GM19324 (cell line): ENCODE measurements at regions not wholly inside any gene's neighbourhood (a gene's known extent, or its start where the extent isn't known, plus 50 kb on each side); places are given as distances from the start of the nearest gene placed in this dataset.
A peak's percentile ranks its signal among the peaks of the same experiment; 100 is the strongest.

Source experiments
- ATAC-seq: cut with Tn5 transposase; IDR thresholded peaks from one replicate; pipeline ENCODE4 v1.9.1; 2021; ENCODE audit warnings: mild to moderate bottlenecking, moderate library complexity; ENCODE audit not compliant: unreplicated experiment, low FRiP score

DNA sequence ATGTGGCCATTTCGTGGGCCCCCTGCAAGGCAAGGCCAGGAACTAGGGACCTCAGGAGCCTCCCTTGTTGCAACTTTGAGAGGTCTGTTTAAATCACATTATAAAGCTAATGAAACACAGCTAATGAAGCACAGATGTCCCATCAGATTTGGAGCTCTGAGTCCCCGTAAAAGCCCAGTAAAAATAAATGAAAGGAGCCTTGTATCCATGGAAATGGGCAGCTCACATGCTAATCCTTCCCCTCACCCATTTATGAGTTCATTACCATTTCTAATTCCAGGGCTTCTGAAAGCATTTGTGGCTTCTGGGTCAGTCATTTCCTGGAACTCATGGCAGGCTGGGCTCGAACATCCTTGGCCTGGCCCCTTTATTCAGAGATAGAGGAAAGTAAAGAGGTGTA is 274.8 kb downstream of the SS18 start:
- ATAC-seq: no peak

DNA sequence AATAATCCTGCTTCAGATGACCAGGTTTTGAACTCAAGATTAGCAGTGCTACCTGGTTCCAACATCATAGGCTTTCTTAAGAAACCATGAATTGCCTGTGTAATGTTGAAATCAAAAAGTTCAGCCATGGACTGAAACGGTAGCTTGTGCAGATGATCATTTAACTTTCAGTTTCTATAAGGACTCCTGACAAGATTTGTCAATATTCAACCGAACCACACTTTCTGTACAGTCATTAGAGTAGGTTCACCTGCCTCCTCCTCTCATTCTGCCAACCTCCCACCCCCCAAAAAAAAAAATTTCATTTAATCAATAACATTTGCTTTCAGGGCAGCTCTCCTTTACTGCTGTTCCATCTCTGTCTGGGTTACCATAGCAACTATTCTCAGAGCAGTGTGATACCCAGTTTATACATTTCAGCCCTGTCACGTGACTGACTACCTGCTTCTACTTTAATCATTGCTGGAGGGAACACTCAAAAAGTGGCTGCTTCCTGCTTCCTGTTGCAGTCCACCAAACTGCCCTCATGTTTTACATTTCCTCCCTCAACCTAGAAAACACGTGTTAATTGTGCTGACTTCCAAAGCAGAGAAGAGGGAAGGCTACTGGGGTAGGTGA is 275.5 kb downstream of the SS18 start:
- peak; percentile 90 for ATAC-seq

DNA sequence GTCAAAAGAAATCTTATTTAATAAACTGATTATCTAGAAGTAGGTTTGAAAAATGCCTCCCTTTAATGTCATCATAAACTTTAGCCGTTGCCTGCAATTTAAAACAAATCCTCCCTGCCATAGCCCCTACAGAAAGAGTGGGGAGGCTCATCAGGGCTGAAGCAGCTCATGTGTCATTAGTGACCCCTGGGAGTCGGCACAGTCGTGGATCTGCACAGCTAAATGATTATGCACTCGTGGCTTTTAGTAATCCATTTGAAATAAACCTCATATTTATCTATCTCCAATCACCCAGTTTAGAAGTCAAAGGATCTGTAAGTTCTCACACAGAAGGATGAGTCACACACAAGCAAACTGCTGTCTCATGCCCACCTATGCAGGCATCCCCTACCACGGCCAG is 277.3 kb downstream of the SS18 start:
- ATAC-seq: no peak

DNA sequence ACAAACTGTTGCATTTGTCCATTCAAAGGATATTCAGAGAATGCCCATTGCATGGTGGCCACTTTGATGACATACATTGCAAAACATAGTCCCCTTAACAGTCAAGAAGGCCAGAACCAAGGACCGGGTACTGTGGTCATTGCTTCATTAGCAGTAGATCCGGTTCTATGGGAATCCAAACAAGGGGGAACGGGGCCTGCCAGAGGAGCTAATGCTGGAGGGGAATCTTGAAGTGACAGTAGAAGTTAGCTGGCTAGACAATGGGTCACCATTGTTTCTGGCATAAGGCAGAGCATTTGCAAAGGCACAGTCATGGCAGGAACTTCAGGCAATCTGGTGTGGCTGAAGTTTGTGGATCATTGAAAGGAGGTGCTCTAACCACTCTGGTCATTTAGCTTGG is 279.7 kb downstream of the SS18 start:
- ATAC-seq: no peak

DNA sequence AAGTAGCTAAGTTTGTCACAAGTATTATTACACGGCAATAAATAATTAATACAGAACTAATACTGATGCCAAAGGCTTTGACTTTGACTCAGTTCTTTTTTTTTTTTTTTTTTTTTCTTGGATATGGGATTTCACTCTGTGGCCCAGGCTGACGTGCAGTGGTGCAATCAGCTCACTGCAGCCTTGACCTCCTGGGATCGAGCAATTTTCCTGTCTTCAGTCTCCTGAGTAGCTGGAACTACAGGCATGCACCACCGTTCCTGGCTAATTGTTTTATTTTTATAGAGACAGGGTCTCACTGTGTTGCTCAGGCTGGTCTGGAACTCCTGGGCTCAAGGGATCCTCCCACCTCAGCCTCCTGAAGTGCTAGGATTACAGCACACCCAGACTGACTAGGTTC is 284.5 kb downstream of the SS18 start:
- ATAC-seq: no peak

DNA sequence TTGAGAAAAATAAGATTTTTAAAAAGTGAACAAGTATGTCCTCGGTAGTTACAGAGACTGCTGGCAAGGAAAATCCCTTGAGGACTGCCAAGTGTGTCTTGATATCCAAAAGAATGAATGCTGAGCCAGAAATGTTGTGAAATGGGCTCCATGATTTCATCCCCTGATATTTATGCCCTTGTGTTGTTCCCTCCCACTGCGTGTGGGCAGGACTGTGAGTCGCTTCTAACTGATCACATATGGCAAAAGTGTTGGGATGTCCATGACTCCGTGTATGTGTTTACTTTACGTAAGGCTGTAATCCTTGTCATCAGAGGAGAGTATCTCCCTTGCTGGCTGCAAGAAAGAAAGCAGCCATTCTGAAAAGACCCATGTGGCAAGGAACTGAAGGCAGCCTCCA is 285.1 kb downstream of the SS18 start:
- ATAC-seq: no peak

DNA sequence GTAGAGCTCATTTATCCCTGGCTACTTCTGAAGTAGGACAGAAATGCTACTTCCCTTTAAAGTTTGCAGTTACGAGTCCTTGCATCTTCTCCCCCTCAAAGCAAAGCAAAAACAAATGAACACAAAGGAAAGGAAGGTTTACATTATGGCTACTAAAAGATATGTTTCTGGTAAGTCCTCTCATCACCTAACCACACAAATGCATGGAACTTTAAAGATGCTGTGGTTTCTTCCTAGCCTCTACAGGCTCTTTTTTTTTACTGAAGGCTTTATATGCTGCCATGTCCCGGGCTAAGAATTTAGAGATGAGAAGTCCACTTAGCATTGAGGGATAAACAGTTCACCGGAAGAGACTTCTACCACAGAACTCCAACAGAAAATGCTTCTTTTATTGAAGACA is 291.2 kb downstream of the SS18 start:
- ATAC-seq: no peak

DNA sequence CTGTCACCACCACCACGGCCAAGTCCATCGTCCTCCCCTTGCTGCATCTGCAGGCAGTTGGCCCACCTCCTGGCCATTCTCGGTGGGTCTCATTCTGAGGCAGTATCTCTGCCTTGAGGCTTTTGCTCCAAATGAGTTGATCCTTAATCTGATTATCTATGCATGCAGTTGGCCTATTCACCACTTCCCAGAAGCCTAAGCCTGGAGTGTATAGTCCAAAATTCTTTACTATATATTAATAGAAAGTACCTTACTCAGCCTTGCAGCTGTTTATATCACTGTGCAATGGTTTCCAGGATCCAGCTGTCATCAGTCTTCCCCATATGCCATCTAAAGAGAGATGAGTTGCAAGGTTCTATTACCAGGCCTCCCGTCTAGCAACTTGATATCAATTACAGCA is 292.4 kb downstream of the SS18 start:
- ATAC-seq: no peak

DNA sequence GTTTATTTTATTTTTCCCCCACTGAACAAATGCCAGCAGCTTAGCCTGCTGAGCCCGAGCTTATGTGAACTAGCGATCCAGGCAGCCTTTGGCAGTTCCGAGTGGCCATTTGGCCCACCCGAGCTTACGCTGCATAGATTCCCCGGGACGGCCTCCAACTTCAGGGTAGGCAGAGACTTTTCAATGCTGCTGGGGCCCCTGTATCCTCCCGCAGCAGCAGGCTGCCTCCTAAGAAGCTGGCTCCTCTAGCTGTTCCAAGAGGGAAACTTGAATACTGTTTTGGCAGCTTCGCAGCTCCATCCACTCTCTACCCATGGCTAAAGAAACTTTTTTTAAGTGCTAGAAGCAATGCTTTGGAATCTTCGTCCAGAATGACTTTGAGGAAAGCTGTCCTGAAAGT is 295.2 kb downstream of the SS18 start:
- ATAC-seq: no peak

DNA sequence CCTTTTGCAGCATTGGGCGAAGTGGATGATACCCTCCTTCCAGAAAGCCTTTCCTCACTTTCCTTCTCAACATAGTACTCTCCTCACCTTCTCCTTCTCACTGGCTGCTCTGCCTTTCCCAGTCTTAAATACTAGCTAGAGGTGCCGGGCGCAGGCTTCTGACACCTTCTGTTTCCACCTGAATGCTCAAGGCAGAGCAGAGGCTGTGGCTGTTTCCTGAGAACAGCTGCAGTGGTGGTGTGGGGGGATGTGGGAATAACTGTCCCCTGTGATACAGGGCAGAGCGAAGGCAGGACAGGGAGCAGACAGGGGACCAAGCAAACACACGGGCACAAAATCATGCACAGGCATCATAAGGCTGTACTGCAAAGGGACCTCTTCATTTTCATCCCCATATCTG is 303.1 kb downstream of the SS18 start:
- no peak for ATAC-seq

DNA sequence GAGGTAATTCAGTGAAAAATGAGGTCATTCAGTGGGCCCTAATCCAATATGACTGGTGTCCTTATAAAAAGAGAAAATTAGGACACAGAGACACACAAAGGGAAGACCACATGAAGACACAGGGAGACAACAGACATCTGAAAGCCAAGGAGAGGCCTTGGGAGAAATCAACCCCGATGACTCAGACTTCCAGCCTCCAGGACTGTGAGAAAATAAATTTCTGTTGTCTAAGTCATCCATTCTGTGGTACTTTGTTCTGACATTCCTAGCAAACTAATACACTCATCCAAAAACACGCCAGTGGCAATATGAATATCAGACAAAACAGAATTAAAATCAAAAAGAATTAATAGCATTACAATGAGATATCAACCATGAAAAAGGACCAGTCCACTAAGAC is 303.7 kb downstream of the SS18 start:
- ATAC-seq: no peak

DNA sequence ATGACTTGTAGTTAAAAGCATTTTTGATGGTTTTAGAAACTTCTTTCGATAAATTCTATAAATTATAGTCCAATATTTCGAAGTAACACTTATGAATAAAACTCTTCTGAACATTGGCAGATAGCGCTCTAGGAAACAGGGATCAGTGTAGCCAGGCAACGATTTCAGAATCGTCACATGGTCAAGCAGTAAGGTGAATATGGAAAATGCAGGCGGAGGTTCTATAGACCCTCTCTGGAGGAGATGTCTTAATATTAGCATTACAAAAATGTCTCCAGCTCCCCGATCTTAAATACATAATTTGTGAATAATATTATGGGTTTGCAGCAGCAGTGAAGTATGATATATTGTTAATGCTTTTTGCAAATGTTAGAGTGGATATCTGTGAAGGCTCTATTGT is 310.3 kb downstream of the SS18 start:
- ATAC-seq: no peak

DNA sequence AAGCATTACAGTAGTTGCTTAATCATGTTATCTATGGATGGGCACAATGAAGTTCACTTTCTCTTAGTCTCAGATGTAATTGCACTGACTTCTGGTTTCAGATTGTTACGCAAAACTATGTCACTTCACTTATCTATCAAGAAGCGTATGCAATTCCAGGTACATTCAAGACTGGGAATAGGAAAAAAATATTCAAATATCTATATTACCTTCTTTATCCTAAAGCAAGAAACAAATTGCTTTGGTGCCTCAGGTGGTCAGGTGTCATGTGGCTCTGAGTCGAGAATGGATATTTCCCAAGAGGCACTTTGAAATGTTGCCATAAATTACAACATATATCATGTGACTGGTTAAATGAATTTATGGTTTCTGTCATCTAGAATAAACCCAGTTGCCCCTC is 318.6 kb downstream of the SS18 start:
- no peak for ATAC-seq

DNA sequence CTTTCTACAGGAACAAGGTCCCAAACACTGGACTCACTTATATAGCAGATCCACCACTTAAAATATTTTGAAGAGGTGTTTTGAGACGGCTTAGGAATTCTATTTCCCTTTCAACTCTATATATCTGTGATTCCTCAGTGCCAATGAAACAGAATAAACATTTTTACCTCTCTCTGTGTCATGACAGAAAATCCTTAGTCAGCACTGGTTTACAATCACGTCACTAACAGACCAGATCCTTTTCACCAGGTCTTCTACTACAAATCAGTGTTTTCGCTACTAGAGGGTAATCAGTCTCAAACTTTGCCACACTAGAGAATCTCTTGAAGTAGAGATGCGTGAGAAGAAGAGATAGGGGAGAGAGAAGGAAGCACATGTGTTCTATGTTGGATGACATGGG is 325.6 kb downstream of the SS18 start:
- no peak for ATAC-seq

DNA sequence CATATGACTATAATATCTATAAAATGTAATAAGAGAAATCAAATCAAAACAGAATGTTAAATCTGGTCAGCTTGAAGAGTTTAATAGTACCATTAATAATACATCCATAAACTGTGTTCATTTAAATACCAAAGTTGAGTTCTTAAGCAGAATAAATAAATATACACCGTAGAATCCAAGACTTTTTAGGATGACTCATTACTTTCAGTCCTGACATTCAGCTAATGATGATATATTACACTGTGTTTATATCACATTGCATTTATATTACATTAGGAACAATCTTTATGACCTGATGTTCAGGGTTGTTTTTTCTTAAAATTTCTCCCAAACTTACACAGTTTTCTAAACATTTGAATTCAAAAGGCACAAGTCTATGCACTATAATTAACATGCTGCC is 331.3 kb downstream of the SS18 start:
- no peak for ATAC-seq

DNA sequence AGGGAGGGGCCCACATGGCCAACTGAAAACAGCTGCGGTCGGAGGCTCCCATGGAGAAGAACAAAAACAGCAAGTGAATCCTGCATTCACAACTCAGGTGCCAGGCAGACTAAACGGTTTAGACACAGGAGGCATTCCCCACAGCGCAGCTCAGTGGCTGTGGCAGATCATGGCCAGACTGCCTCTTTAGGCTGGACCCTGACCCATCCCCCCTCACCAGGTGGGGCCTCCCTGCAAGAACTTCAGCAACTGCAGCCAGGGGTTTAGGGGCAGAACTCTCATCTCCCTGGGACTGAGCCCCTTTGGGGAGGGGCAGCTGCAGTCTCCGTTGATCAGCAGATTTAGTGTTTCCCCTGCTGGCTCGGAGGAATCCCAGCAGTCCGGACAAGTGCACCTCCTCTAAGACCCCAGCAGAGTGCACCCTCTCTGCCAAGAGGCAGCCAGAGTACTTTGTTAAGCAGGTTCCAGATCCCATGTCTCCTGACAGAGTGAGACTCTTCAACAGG is 346.7 kb downstream of the SS18 start:
- no peak for ATAC-seq

DNA sequence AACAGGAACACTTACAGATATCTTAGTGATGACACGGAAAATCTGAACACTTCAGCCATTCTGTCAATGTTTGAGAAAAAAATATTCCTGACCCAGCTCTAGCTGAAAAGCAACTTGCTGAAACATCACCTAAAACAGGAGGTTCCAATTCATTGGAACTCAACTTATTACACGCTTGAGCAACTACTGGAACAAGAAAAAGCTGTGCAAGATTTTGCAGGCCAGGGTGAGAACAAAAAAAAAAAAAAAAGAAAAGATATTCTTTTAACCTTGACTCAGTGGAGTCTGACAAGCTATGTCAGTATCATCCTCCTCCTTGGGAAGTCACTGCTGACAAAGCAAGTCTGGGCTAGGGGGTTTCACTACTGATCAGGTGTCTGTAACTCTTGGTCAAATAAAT is 351.0 kb downstream of the SS18 start:
- no peak for ATAC-seq

DNA sequence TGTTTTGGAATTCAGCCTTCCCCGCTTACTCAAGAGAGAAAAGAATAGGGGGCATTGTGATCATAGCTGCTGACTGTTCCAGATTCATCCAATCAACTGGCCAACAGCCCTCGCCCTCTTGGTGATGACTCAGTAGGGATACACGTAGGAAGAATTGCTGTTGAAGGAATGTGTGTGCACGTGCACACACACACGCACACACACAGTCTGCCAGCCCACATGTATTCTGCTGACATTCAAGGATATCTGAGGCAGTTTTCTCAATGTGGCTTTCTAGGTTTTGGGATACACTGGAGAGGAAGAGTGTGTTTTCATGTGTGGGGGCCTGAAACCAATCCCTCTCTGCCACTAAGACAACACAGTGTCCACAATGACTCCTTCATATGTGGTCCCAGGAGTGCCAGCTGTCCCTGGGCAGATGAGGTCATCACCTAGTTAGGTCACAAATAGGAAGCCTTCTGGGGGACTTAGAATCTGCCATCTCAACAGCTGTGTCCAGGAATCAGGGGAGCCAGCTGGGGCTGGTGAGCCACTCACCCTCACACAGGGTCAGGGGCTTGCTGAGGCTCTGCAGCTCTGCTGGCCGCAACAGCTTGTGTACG is 352.6 kb downstream of the SS18 start:
- no peak for ATAC-seq

DNA sequence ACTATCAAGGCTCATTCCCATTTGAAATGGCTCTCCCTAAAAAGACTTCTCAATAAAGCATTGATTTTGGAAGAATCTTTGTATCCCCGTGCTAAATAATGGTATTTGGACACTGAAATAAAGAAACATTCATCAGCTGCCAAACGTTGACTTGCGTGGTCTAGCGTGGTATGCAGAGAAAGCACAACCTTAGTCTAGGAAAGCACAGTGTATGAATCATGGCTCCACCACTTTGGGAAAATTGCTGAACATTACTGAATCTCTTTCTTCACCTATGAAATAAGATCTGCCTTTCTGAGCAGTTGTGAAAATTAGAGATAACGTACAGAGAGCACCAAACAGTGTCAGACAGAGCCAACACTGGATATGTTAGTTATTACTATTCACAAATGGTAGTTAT is 353.9 kb downstream of the SS18 start:
- no peak for ATAC-seq

DNA sequence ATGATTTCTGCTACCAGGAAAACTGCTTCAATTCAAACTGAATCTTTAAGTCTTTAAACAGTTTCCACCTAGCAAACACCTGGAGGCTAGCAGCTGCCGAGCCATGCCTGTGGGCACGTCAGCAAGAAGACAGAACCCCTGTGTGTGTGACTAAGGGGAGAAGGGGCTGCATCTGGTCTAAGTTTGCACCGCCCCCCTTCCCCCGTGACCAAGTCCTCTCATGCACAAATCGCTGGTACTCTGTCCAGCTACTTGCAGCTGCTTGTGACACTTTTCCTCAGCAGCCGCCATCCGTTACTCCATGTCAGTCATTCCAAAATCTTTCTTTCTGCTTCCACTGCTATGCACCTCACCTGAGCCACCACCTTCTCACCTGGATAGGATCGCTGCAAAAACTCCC is 355.0 kb downstream of the SS18 start:
- ATAC-seq: no peak

DNA sequence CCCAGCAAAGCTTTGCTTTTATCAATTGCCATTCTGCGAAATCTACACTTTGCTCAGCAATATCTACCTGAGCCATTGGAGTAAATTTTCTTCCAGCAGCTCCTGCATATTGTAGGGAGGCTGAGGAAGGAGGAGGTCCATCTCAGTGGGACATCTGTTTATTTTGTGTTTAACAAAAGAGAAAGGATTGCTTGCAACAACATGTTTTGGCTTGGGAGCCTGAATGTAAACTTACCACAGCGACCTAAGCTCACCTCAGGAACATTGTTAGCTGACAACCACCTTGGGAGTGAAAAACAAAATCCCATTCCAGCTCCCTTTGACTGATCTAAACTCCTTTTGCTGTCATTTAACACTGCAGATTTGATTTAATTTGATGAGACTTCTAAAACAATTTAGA is 356.1 kb downstream of the SS18 start:
- ATAC-seq: no peak

DNA sequence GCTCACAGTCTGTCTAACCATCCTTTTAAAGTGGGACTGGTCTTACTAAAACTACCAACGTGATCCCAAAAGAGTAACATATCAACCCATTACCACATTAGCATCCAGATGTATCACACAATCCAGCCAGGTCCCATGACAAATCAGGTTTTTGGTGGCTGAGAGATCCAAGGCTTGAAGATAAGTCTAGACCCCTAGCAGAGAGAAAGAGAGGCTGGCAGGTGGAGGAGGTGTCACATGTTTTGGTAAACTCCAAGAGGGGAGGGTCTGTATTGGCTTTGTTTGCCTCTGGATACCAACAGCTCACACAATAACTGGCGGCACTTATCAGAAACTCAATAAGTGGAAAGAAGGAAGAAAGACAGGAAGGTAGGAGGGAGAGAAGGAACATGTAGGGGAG is 357.6 kb downstream of the SS18 start:
- no peak for ATAC-seq

DNA sequence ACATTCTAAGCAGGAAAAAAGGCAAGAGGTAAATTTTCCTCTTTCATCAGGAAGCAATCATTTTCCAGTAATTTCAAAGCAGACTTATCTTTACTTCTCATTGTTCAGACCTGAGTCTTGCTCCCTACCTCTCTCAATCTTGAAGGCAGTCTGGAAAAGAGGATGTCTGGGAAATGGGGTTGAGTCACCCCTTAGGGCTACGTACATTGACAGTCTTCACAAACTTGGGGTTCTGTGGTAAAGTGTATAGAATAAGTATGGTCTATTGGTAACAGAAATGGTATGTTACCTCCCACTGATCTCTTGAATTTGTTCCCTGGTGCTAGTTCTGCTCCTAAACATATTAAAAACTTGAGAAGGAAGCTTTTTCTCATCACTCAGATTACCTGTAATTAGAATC is 361.3 kb downstream of the SS18 start:
- ATAC-seq: no peak
